ENCODE measurements at regions not wholly inside any gene's neighbourhood (a gene's known extent, or its start where the extent isn't known, plus 50 kb on each side); places are given as distances from the start of the nearest gene placed in this dataset.
A peak's percentile ranks its signal among the peaks of the same experiment; 100 is the strongest.

GRCh38 chr1:36573445-36573844 is 90.7 kb upstream of the CSF3R start:
- H3K4me3 Mint-ChIP-seq (ENCODE audit: unreplicated experiment), result no peak overlapping the region
- H3K27me3 Mint-ChIP-seq (ENCODE audit: low read depth), result peaks cover 41% of the 10 kb centered on the region
- H3K4me1 Mint-ChIP-seq (ENCODE audit: low read depth), result no peaks in the 10 kb centered on the region
- TF ChIP-seq CTCF (IDR thresholded peaks at IDR 0.05), result no peak
- DNase-seq (ENCODE audit: low spot score), result peak; percentile 68
- no peak overlapping the region for H3K27ac Mint-ChIP-seq (ENCODE audit: unreplicated experiment)
- H3K9me3 Mint-ChIP-seq (ENCODE audit: low read depth), result no peaks in the 10 kb centered on the region
- no peaks in the 10 kb centered on the region for H3K36me3 Mint-ChIP-seq (ENCODE audit: low read depth)

- Mint-ChIP-seq H3K9me3 (ENCODE audit: low read depth) (no peaks in the 10 kb centered on the region), H3K4me3 (ENCODE audit: unreplicated experiment) (no peak overlapping the region), H3K36me3 (ENCODE audit: low read depth) (no peaks in the 10 kb centered on the region), H3K27me3 (ENCODE audit: low read depth) (peaks cover 40% of the 10 kb centered on the region), H3K27ac (ENCODE audit: unreplicated experiment) (no peak overlapping the region), H3K4me1 (ENCODE audit: low read depth) (no peaks in the 10 kb centered on the region)
- TF ChIP-seq CTCF (IDR thresholded peaks at IDR 0.05), result no peak
- DNase-seq (ENCODE audit: low spot score), result peak; percentile 77
Measured at GRCh38 chr1:36572906-36573305, 90.2 kb upstream of the CSF3R start.

GRCh38 chr1:36572142-36572715 is 89.5 kb upstream of the CSF3R start:
- DNase-seq (ENCODE audit: low spot score), result peak; percentile 71
- H3K4me1 Mint-ChIP-seq (ENCODE audit: low read depth), result no peaks in the 10 kb centered on the region
- no peak for TF ChIP-seq CTCF (IDR thresholded peaks at IDR 0.05)
- H3K27ac Mint-ChIP-seq (ENCODE audit: unreplicated experiment), result no peak overlapping the region
- no peaks in the 10 kb centered on the region for H3K9me3 Mint-ChIP-seq (ENCODE audit: low read depth)
- H3K4me3 Mint-ChIP-seq (ENCODE audit: unreplicated experiment), result no peak overlapping the region
- peaks cover 43% of the 10 kb centered on the region for H3K27me3 Mint-ChIP-seq (ENCODE audit: low read depth)
- no peaks in the 10 kb centered on the region for H3K36me3 Mint-ChIP-seq (ENCODE audit: low read depth)

- peaks cover 43% of the 10 kb centered on the region for H3K27me3 Mint-ChIP-seq (ENCODE audit: low read depth)
- no peak overlapping the region for H3K4me3 Mint-ChIP-seq (ENCODE audit: unreplicated experiment)
- H3K27ac Mint-ChIP-seq (ENCODE audit: unreplicated experiment), result no peak overlapping the region
- no peaks in the 10 kb centered on the region for H3K4me1 Mint-ChIP-seq (ENCODE audit: low read depth)
- peak; percentile 59 for DNase-seq (ENCODE audit: low spot score)
- H3K9me3 Mint-ChIP-seq (ENCODE audit: low read depth), result no peaks in the 10 kb centered on the region
- H3K36me3 Mint-ChIP-seq (ENCODE audit: low read depth), result no peaks in the 10 kb centered on the region
- no peak for TF ChIP-seq CTCF (IDR thresholded peaks at IDR 0.05)
Measured at GRCh38 chr1:36571106-36571505, 88.4 kb upstream of the CSF3R start.

- TF ChIP-seq CTCF (IDR thresholded peaks at IDR 0.05), result no peak
- DNase-seq (ENCODE audit: low spot score), result peak; percentile 39
- peaks cover 41% of the 10 kb centered on the region for H3K27me3 Mint-ChIP-seq (ENCODE audit: low read depth)
Measured at GRCh38 chr1:36570478-36571060, 87.9 kb upstream of the CSF3R start.

More at GRCh38 chr1:36570478-36571060, 87.9 kb upstream of the CSF3R start:
- no peaks in the 10 kb centered on the region for H3K4me1 Mint-ChIP-seq (ENCODE audit: low read depth)
- no peaks in the 10 kb centered on the region for H3K36me3 Mint-ChIP-seq (ENCODE audit: low read depth)
- H3K9me3 Mint-ChIP-seq (ENCODE audit: low read depth), result no peaks in the 10 kb centered on the region
- no peak overlapping the region for H3K27ac Mint-ChIP-seq (ENCODE audit: unreplicated experiment)
- no peak overlapping the region for H3K4me3 Mint-ChIP-seq (ENCODE audit: unreplicated experiment)

Data from chondrocyte (in vitro differentiated cells).